ENCODE measurements at regions not wholly inside any gene's neighbourhood (a gene's known extent, or its start where the extent isn't known, plus 50 kb on each side); places are given as distances from the start of the nearest gene placed in this dataset.

DNA sequence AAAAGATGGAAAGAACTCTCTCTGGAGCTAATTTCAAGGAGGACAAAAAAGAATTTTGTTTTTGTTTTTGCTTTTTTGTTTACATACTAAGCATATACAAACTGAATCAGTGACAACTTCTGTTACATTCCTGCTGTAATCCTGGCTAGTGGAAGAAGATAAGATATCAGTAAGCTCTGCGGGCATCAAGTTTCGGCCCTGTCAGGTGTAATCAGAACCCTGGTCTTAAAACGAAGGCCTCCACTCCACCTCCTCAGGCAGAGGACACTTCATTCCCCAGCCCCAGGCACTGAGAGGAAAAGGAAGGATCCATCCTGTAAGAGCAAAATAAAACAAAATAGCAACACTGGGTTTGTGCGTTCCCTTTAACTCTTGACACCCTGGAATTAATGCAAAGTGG, 88.9 kb upstream of the ARHGAP29 start:
- peaks cover 34% of the 10 kb centered on the region for H3K4me1 Mint-ChIP-seq (ENCODE audit: low read depth)
- no peak for TF ChIP-seq CTCF (IDR thresholded peaks at IDR 0.05; ENCODE audit: unreplicated experiment)
- peaks cover 5% of the 10 kb centered on the region for H3K27me3 Mint-ChIP-seq
- H3K27ac Mint-ChIP-seq: no peak overlapping the region
- no peaks in the 10 kb centered on the region for H3K36me3 Mint-ChIP-seq (ENCODE audit: insufficient read depth)
- H3K9me3 Mint-ChIP-seq (ENCODE audit: low read depth): no peaks in the 10 kb centered on the region
- DNase-seq (ENCODE audit: low spot score, unreplicated experiment): no peak
- H3K4me3 Mint-ChIP-seq (ENCODE audit: low read depth): no peak overlapping the region

GRCh38 chr1:94325377-94326302, 88.3 kb upstream of the ARHGAP29 start:
- H3K36me3 Mint-ChIP-seq (ENCODE audit: insufficient read depth): no peaks in the 10 kb centered on the region
- H3K27me3 Mint-ChIP-seq: peaks cover 5% of the 10 kb centered on the region
- peaks cover 37% of the 10 kb centered on the region for H3K4me1 Mint-ChIP-seq (ENCODE audit: low read depth)
- H3K4me3 Mint-ChIP-seq (ENCODE audit: low read depth): no peak overlapping the region
- no peak overlapping the region for H3K27ac Mint-ChIP-seq
- no peaks in the 10 kb centered on the region for H3K9me3 Mint-ChIP-seq (ENCODE audit: low read depth)
- DNase-seq (ENCODE audit: low spot score, unreplicated experiment): no peak
- TF ChIP-seq CTCF (IDR thresholded peaks at IDR 0.05; ENCODE audit: unreplicated experiment): no peak

DNA sequence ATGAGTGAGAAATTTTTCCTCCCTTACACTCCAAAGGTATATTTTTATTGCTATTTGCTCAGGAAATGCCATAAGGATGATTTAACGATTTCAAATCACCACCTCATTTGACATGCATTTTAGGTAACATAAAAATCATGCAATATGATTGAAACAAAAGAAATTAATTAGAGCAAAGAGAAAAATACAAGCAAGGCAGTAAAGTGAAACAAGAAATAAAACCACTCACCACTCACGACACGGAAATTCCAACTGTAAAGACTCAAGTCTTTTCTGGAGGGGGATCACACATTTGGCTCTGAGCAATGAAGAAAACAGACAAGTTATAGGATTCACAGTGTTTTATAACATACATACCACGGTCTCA, 86.8 kb upstream of the ARHGAP29 start:
- H3K36me3 Mint-ChIP-seq (ENCODE audit: insufficient read depth): no peaks in the 10 kb centered on the region
- H3K9me3 Mint-ChIP-seq (ENCODE audit: low read depth): no peaks in the 10 kb centered on the region
- H3K27me3 Mint-ChIP-seq: no peaks in the 10 kb centered on the region
- no peak overlapping the region for H3K27ac Mint-ChIP-seq
- DNase-seq (ENCODE audit: low spot score, unreplicated experiment): no peak
- peaks cover 46% of the 10 kb centered on the region for H3K4me1 Mint-ChIP-seq (ENCODE audit: low read depth)
- no peak for TF ChIP-seq CTCF (IDR thresholded peaks at IDR 0.05; ENCODE audit: unreplicated experiment)
- no peak overlapping the region for H3K4me3 Mint-ChIP-seq (ENCODE audit: low read depth)

GRCh38 chr1:94323311-94324177, 86.2 kb upstream of the ARHGAP29 start:
- no peak for TF ChIP-seq CTCF (IDR thresholded peaks at IDR 0.05; ENCODE audit: unreplicated experiment)
- no peak for DNase-seq (ENCODE audit: low spot score, unreplicated experiment)
- Mint-ChIP-seq H3K4me3 (ENCODE audit: low read depth) (no peak overlapping the region), H3K27ac (no peak overlapping the region), H3K36me3 (ENCODE audit: insufficient read depth) (no peaks in the 10 kb centered on the region), H3K27me3 (no peaks in the 10 kb centered on the region), H3K4me1 (ENCODE audit: low read depth) (peaks cover 46% of the 10 kb centered on the region), H3K9me3 (ENCODE audit: low read depth) (no peaks in the 10 kb centered on the region)

GRCh38 chr1:94322696-94323095, 85.3 kb upstream of the ARHGAP29 start:
- Mint-ChIP-seq H3K27me3 (no peaks in the 10 kb centered on the region), H3K9me3 (ENCODE audit: low read depth) (no peaks in the 10 kb centered on the region), H3K4me1 (ENCODE audit: low read depth) (peaks cover 51% of the 10 kb centered on the region), H3K27ac (no peak overlapping the region), H3K36me3 (ENCODE audit: insufficient read depth) (no peaks in the 10 kb centered on the region), H3K4me3 (ENCODE audit: low read depth) (no peak overlapping the region)
- no peak for TF ChIP-seq CTCF (IDR thresholded peaks at IDR 0.05; ENCODE audit: unreplicated experiment)
- no peak for DNase-seq (ENCODE audit: low spot score, unreplicated experiment)
